PC-3 (cell line): ENCODE measurements at regions not wholly inside any gene's neighbourhood (a gene's known extent, or its start where the extent isn't known, plus 50 kb on each side); places are given as distances from the start of the nearest gene placed in this dataset.

Experiments used
- ATAC-seq: fragments of 200-7000 bp; cut with Tn5 transposase; 2 replicates; pipeline ENCODE4 v1.9.1; 2020; ENCODE audit warnings: mild to moderate bottlenecking, moderate library complexity
- BruUV-seq: library from RNA; stranded (reverse); fragments of 400-500 nt; replicated peaks from 2 replicates; lab custom pipeline; 2021; lab: Mats Ljungman, UMichigan
- CTCF ChIA-PET: fragments of 300-600 bp; sonication (Branson Sonifier 250); formaldehyde crosslinking; loops from one replicate; lab custom pipeline; 2022; ENCODE audit warnings: antibody characterized with exemption; lab: Charles Lee
- POLR2A ChIA-PET: fragments of 300-600 bp; sonication (Branson Sonifier 250); formaldehyde crosslinking; loops from one replicate; lab custom pipeline; 2022; ENCODE audit warnings: antibody characterized with exemption; ENCODE audit not compliant: unreplicated experiment; lab: Charles Lee
- DNase-seq: peaks from one replicate; pipeline ENCODE4 v3.0.0-alpha.2; 2015
- H2AFZ ChIP-seq: fragments of 300-600 bp; sonication (generic); 2 replicates; pipeline ENCODE4 v1.6.0; 2016; ENCODE audit warnings: antibody characterized with exemption, low read length
- H3F3A ChIP-seq: fragments of 300-600 bp; sonication (generic); one replicate; pipeline ENCODE4 v1.6.0; 2017; ENCODE audit warnings: antibody characterized with exemption, low read length, control low read depth, mild to moderate bottlenecking; ENCODE audit not compliant: unreplicated experiment
- H3K27ac ChIP-seq: fragments of 300-600 bp; sonication (generic); 2 replicates; pipeline ENCODE4 v1.5.1; 2016; ENCODE audit warnings: mild to moderate bottlenecking, low read length
- H3K27me3 ChIP-seq: fragments of 300-600 bp; sonication (generic); 2 replicates; pipeline ENCODE4 v1.6.1; 2016; ENCODE audit warnings: low read length, mixed read lengths
- H3K36me3 ChIP-seq: fragments of 300-600 bp; sonication (generic); 2 replicates; pipeline ENCODE4 v1.6.1; 2016; ENCODE audit warnings: low read depth, mixed run types, low read length, mixed read lengths
- H3K4me1 ChIP-seq: fragments of 300-600 bp; sonication (generic); 2 replicates; pipeline ENCODE4 v1.5.1; 2016; ENCODE audit warnings: low read length; ENCODE audit not compliant: insufficient read depth
- H3K4me2 ChIP-seq: fragments of 300-600 bp; sonication (generic); 2 replicates; pipeline ENCODE4 v1.6.0; 2016; ENCODE audit warnings: low read length
- H3K4me3 ChIP-seq: fragments of 300-600 bp; sonication (generic); 2 replicates; pipeline ENCODE4 v1.5.1; 2016; ENCODE audit warnings: mild to moderate bottlenecking, low read length, mixed read lengths
- H3K79me2 ChIP-seq: fragments of 300-600 bp; sonication (generic); 2 replicates; pipeline ENCODE4 v1.6.1; 2017; ENCODE audit warnings: low read length, mixed read lengths
- H3K9ac ChIP-seq: fragments of 300-600 bp; sonication (generic); 2 replicates; pipeline ENCODE4 v1.6.0; 2016; ENCODE audit warnings: mild to moderate bottlenecking, low read length
- H3K9me2 ChIP-seq: fragments of 300-600 bp; sonication (generic); replicated peaks from 2 replicates; pipeline ENCODE4 v1.6.1; 2016; ENCODE audit warnings: mixed run types, low read length, mixed read lengths
- H3K9me3 ChIP-seq: fragments of 300-600 bp; sonication (generic); 2 replicates; pipeline ENCODE4 v1.6.1; 2016; ENCODE audit warnings: low read length, mixed read lengths
- H4K20me1 ChIP-seq: fragments of 300-600 bp; sonication (generic); 2 replicates; pipeline ENCODE4 v1.6.1; 2016; ENCODE audit warnings: low read length, mixed read lengths
- CTCF ChIP-seq: fragments of 300-600 bp; sonication (generic); conservative IDR thresholded peaks from 2 replicates; pipeline ENCODE4 v1.5.1; 2017; ENCODE audit warnings: antibody characterized with exemption, low read depth, mild to moderate bottlenecking, low read length
- EZH2 ChIP-seq: fragments of 300-600 bp; sonication (generic); IDR thresholded peaks from one replicate; pipeline ENCODE4 v1.6.1; 2017; ENCODE audit warnings: antibody characterized with exemption, mild to moderate bottlenecking, low read length; ENCODE audit not compliant: unreplicated experiment
- EZH2phosphoT487 ChIP-seq: fragments of 300-600 bp; sonication (generic); IDR thresholded peaks from 2 replicates; pipeline ENCODE4 v1.6.1; 2018; ENCODE audit warnings: mild to moderate bottlenecking, antibody characterized with exemption, low read length, borderline replicate concordance
- intact Hi-C: fragments of 100-400 bp; cut with micrococcal nuclease; formaldehyde crosslinking; loops from 2 replicates; pipeline ENCODE4 v1.9.0; 2023

- H3F3A ChIP-seq = no peaks in the 10 kb centered on the region
- no peaks in the 10 kb centered on the region for H3K79me2 ChIP-seq
- no peak for ATAC-seq
- no peaks in the 10 kb centered on the region for H3K9me3 ChIP-seq
- no TSS peak for BruUV-seq
- no peaks in the 10 kb centered on the region for H3K4me1 ChIP-seq
- H3K27ac ChIP-seq = no peak overlapping the region
- no peaks in the 10 kb centered on the region for H4K20me1 ChIP-seq
- no peak for DNase-seq
- TF ChIP-seq CTCF (no peak), EZH2 (no peak), EZH2phosphoT487 (no peak)
- H3K9me2 ChIP-seq = no peaks in the 10 kb centered on the region
- CTCF ChIA-PET = no interaction called here
- H2AFZ ChIP-seq = no peak overlapping the region
- H3K9ac ChIP-seq = no peak overlapping the region
- intact Hi-C loops = no loop called here
- peaks cover 24% of the 10 kb centered on the region for H3K27me3 ChIP-seq
- H3K4me2 ChIP-seq = no peak overlapping the region
- no peaks in the 10 kb centered on the region for H3K36me3 ChIP-seq
- no peak overlapping the region for H3K4me3 ChIP-seq
- POLR2A ChIA-PET = no interaction called here
Measured at GRCh38 chr15:52870015-52870414, 79.9 kb upstream of the ONECUT1 start.

GRCh38 chr15:52866698-52867097 is 76.6 kb upstream of the ONECUT1 start:
- DNase-seq (no peak), ATAC-seq (no peak)
- Histone ChIP-seq H3F3A (no peaks in the 10 kb centered on the region), H3K4me3 (no peak overlapping the region), H3K9me3 (no peaks in the 10 kb centered on the region), H4K20me1 (no peaks in the 10 kb centered on the region), H3K9me2 (no peaks in the 10 kb centered on the region), H3K4me2 (no peak overlapping the region), H3K79me2 (no peaks in the 10 kb centered on the region), H3K9ac (no peak overlapping the region), H3K4me1 (no peaks in the 10 kb centered on the region), H2AFZ (no peak overlapping the region), H3K27ac (no peak overlapping the region), H3K36me3 (no peaks in the 10 kb centered on the region), H3K27me3 (peaks cover 13% of the 10 kb centered on the region)
- no TSS peak for BruUV-seq
- intact Hi-C loops = no loop called here
- POLR2A ChIA-PET = no interaction called here
- CTCF ChIA-PET = no interaction called here
- TF ChIP-seq CTCF = no peak
- TF ChIP-seq EZH2phosphoT487 = no peak
- TF ChIP-seq EZH2 = no peak

GRCh38 chr15:52862677-52863076 is 72.5 kb upstream of the ONECUT1 start:
- BruUV-seq = no TSS peak
- ChIA-PET POLR2A (no interaction called here), CTCF (no interaction called here)
- H3K9me3 ChIP-seq = no peaks in the 10 kb centered on the region
- no peak overlapping the region for H3K4me2 ChIP-seq
- TF ChIP-seq EZH2 (no peak), CTCF (no peak), EZH2phosphoT487 (no peak)
- no peaks in the 10 kb centered on the region for H3K9me2 ChIP-seq
- no peaks in the 10 kb centered on the region for H3K36me3 ChIP-seq
- H3K27me3 ChIP-seq = peaks cover 43% of the 10 kb centered on the region
- DNase-seq (no peak), ATAC-seq (no peak)
- H3K9ac ChIP-seq = no peak overlapping the region
- H3K4me3 ChIP-seq = no peak overlapping the region
- intact Hi-C loops = no loop called here
- H3K27ac ChIP-seq = no peak overlapping the region
- no peak overlapping the region for H2AFZ ChIP-seq
- H3F3A ChIP-seq = no peaks in the 10 kb centered on the region
- no peaks in the 10 kb centered on the region for H3K79me2 ChIP-seq
- no peaks in the 10 kb centered on the region for H3K4me1 ChIP-seq
- no peaks in the 10 kb centered on the region for H4K20me1 ChIP-seq
